Lower lobe of right lung (tissue), 2 donors: ENCODE measurements at regions not wholly inside any gene's neighbourhood (a gene's known extent, or its start where the extent isn't known, plus 50 kb on each side); places are given as distances from the start of the nearest gene placed in this dataset.

Source experiments
- ATAC-seq, 2 donors: fragments of 200-7000 bp; cut with Tn5 transposase; one replicate each; pipeline ENCODE4 v1.9.1; 2020 to 2022; ENCODE audit warnings: mild to moderate bottlenecking in 2 of 2, moderate library complexity in 2 of 2
- DNase-seq: peaks from one replicate; pipeline ENCODE4 v3.0.0-alpha.2; 2020
- H3K27ac ChIP-seq: fragments of 200-600 bp; one replicate; pipeline ENCODE4 v1.8.0; 2022
- H3K27me3 ChIP-seq: fragments of 200-600 bp; one replicate; pipeline ENCODE4 v1.8.0; 2022; ENCODE audit warnings: low read depth
- H3K36me3 ChIP-seq: fragments of 200-600 bp; one replicate; pipeline ENCODE4 v1.8.0; 2022; ENCODE audit warnings: mild to moderate bottlenecking
- H3K4me1 ChIP-seq: fragments of 200-600 bp; one replicate; pipeline ENCODE4 v1.8.0; 2022
- H3K4me3 ChIP-seq: fragments of 200-600 bp; one replicate; pipeline ENCODE4 v1.8.0; 2022; ENCODE audit warnings: mild to moderate bottlenecking
- H3K9me3 ChIP-seq: fragments of 200-600 bp; one replicate; pipeline ENCODE4 v1.8.0; 2022
- CTCF ChIP-seq: fragments of 200-600 bp; IDR thresholded peaks from one replicate; pipeline ENCODE4 v1.8.0; 2022; ENCODE audit warnings: antibody characterized with exemption, mild to moderate bottlenecking
- intact Hi-C: fragments of 100-400 bp; cut with DNase I; formaldehyde crosslinking; loops from one replicate; pipeline ENCODE4 v1.11.0; 2022
- donor health status: DM: no; HTN: yes; CAD: no; lungs with severe emphysema.

GRCh38 chr4:128527946-128528576 is 240.4 kb upstream of the PGRMC2 start:
- ATAC-seq: peak in 1 of 2 donors; percentile 20

GRCh38 chr4:128527351-128527750 is 239.7 kb upstream of the PGRMC2 start:
- Histone ChIP-seq H3K4me3 (no peak overlapping the region), H3K4me1 (peaks cover 18% of the 10 kb centered on the region), H3K27ac (peak overlapping the region; percentile 71), H3K36me3 (no peaks in the 10 kb centered on the region), H3K9me3 (no peaks in the 10 kb centered on the region), H3K27me3 (no peaks in the 10 kb centered on the region)
- DNase-seq: no peak
- TF ChIP-seq CTCF: no peak
- ATAC-seq: no peak
- intact Hi-C loops: no loop called here

More at GRCh38 chr4:128527946-128528576, 240.4 kb upstream of the PGRMC2 start:
- DNase-seq: no peak
- no peaks in the 10 kb centered on the region for H3K27me3 ChIP-seq
- intact Hi-C loops: no loop called here
- H3K27ac ChIP-seq: peak overlapping the region; percentile 71
- no peaks in the 10 kb centered on the region for H3K9me3 ChIP-seq
- no peaks in the 10 kb centered on the region for H3K36me3 ChIP-seq
- no peak for TF ChIP-seq CTCF
- no peak overlapping the region for H3K4me3 ChIP-seq
- H3K4me1 ChIP-seq: peaks cover 18% of the 10 kb centered on the region

DNA sequence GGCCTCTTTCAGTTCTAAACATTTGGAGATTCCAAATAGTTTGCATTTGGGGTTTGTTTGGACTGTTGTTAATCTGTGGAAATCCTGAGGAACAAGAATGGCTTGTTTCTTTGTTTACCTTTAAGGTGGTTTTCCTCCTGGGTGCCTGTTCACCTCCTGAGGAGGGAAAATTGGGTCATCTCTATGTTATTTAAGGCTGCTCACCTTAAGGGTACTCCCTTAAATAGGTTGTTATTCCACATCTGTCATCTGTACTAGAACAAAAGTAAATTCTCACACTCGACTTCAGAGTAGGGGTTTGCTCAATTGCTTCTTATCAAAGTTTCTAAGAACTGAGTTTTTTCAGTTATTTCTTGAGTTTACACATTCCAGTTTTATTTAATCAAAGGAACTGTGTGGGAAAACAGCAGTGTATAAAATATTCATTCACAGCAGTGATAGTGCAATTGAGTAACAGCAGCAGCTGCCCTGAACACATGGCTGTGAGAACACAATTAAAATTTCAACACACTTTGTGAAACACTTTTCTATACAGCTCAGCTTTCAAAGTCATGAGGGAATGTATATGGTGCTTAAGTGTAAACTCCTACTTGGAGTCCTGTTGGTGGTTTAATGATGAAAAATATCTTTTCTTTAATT is 238.5 kb upstream of the PGRMC2 start:
- TF ChIP-seq CTCF: no peak
- Histone ChIP-seq H3K27ac (no peak overlapping the region), H3K4me3 (no peak overlapping the region), H3K4me1 (peaks cover 25% of the 10 kb centered on the region), H3K27me3 (no peaks in the 10 kb centered on the region), H3K9me3 (no peaks in the 10 kb centered on the region), H3K36me3 (no peaks in the 10 kb centered on the region)
- DNase-seq (no peak), ATAC-seq (peak; percentile 70 to 77)
- intact Hi-C loops: no loop called here

GRCh38 chr4:128525387-128525786 is 237.8 kb upstream of the PGRMC2 start:
- intact Hi-C loops: no loop called here
- DNase-seq: no peak
- no peak overlapping the region for H3K4me3 ChIP-seq
- no peak overlapping the region for H3K27ac ChIP-seq
- H3K36me3 ChIP-seq: no peaks in the 10 kb centered on the region
- no peaks in the 10 kb centered on the region for H3K9me3 ChIP-seq
- TF ChIP-seq CTCF: no peak
- H3K27me3 ChIP-seq: no peaks in the 10 kb centered on the region
- peaks cover 26% of the 10 kb centered on the region for H3K4me1 ChIP-seq
- ATAC-seq: no peak

DNA sequence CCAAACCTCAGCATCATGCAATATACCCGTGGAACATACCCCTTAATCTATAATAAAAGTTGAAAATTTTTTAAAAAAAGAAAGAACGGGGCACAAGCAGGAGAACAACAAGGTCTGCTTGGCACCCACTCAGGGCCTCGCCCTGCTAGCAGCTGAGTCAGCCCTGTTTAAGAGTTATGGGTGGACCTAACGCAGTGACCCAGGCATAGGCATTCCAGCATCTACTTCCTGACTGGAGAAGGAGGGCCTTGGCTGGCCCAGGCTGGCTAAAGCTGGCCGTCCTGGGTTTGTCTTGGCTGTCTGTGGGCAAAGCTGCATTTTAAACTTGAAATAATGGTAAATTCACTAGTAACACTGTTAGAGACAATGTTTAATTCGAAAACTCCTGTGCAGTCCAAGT is 236.7 kb upstream of the PGRMC2 start:
- no peaks in the 10 kb centered on the region for H3K36me3 ChIP-seq
- peak; percentile 59 for DNase-seq
- no peaks in the 10 kb centered on the region for H3K27me3 ChIP-seq
- no peak overlapping the region for H3K27ac ChIP-seq
- ATAC-seq: peak; percentile 81 to 83
- no peak for TF ChIP-seq CTCF
- intact Hi-C loops: no loop called here
- no peaks in the 10 kb centered on the region for H3K9me3 ChIP-seq
- H3K4me3 ChIP-seq: no peak overlapping the region
- H3K4me1 ChIP-seq: peaks cover 26% of the 10 kb centered on the region
